ENCODE measurements at regions not wholly inside any gene's neighbourhood (a gene's known extent, or its start where the extent isn't known, plus 50 kb on each side); places are given as distances from the start of the nearest gene placed in this dataset.

- TF ChIP-seq CTCF (IDR thresholded peaks at IDR 0.05) (no peak), POLR2A (IDR thresholded peaks at IDR 0.05) (no peak)
Measured at GRCh38 chr1:226476066-226476465, 68.2 kb upstream of the PARP1 start.
